ENCODE measurements at regions not wholly inside any gene's neighbourhood (a gene's known extent, or its start where the extent isn't known, plus 50 kb on each side); places are given as distances from the start of the nearest gene placed in this dataset.

DNA sequence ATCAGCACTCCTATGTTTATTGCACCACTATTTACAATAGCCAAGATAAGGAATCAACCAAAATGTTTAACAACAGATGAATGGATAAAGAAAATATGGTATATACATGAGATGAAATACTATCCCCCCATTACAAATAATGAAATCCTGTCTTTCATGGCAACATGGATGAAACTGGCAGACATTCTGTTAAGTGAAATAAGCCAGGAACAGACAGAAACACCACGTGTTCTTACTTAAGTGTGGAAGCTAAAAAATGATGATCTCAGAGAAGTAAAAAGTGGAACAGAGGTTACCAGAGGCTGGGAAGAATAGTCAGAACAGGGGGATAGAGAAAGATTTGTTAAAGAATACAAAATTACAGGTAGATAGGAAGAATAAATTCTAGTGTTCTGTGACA is 113.7 kb upstream of the MDM1 start:
- DNase-seq (no peak), ATAC-seq (no peak)
- Histone ChIP-seq H3K36me3 (replicated peaks in 1 of 2; ENCODE audit: insufficient read depth in 1 of 2, low read depth in 2 of 2) (no peaks in the 10 kb centered on the region), H3K4me3 (no peak overlapping the region), H3K27me3 (no peaks in the 10 kb centered on the region), H3K4me1 (no peaks in the 10 kb centered on the region), H3K27ac (no peak overlapping the region), H3K9me3 (peaks cover 0 to 11% (median 0%) of the 10 kb centered on the region in 3 donors)
- 14 to 23% methylated on average over 1 of the region's 1 CpG for WGBS, 2 donors
- TF ChIP-seq, protein P1, sequence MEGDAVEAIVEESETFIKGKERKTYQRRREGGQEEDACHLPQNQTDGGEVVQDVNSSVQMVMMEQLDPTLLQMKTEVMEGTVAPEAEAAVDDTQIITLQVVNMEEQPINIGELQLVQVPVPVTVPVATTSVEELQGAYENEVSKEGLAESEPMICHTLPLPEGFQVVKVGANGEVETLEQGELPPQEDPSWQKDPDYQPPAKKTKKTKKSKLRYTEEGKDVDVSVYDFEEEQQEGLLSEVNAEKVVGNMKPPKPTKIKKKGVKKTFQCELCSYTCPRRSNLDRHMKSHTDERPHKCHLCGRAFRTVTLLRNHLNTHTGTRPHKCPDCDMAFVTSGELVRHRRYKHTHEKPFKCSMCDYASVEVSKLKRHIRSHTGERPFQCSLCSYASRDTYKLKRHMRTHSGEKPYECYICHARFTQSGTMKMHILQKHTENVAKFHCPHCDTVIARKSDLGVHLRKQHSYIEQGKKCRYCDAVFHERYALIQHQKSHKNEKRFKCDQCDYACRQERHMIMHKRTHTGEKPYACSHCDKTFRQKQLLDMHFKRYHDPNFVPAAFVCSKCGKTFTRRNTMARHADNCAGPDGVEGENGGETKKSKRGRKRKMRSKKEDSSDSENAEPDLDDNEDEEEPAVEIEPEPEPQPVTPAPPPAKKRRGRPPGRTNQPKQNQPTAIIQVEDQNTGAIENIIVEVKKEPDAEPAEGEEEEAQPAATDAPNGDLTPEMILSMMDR (IDR thresholded peaks at IDR 0.05) = no peak
- intact Hi-C loops (cut with DNase I) = no loop called here

DNA sequence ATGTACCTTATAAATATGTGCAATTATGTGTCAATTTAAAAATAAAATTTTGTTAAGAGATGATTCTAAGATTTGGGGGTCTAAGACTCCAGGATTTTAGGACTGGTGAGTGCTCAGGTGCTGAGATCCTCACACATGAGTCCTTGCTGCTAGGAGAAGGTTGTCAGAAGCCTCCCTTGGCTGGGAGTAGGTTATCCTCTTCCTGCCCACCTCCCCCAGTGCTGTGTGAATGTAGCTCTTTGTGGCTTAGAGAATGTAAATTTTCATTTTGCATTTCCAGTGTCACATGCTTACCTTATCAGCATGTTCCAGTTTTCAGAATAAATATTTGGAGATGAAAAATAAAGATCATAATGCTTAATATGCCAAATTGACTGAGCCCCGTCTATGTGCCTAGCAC is 114.2 kb upstream of the MDM1 start:
- no peaks in the 10 kb centered on the region for H3K36me3 ChIP-seq (replicated peaks in 1 of 2; ENCODE audit: insufficient read depth in 1 of 2, low read depth in 2 of 2)
- no peaks in the 10 kb centered on the region for H3K27me3 ChIP-seq
- ATAC-seq (no peak), DNase-seq (no peak)
- H3K27ac ChIP-seq = no peak overlapping the region
- H3K4me1 ChIP-seq = no peaks in the 10 kb centered on the region
- no peak overlapping the region for H3K4me3 ChIP-seq
- intact Hi-C loops (cut with DNase I) = no loop called here
- TF ChIP-seq, protein P1 (IDR thresholded peaks at IDR 0.05) = no peak
- no peak for TF ChIP-seq POLR2A (IDR thresholded peaks at IDR 0.05)
- 51 to 56% methylated on average over 1 of the region's 1 CpG for WGBS, 2 donors
- H3K9me3 ChIP-seq = peaks cover 0 to 11% (median 0%) of the 10 kb centered on the region in 3 donors

DNA sequence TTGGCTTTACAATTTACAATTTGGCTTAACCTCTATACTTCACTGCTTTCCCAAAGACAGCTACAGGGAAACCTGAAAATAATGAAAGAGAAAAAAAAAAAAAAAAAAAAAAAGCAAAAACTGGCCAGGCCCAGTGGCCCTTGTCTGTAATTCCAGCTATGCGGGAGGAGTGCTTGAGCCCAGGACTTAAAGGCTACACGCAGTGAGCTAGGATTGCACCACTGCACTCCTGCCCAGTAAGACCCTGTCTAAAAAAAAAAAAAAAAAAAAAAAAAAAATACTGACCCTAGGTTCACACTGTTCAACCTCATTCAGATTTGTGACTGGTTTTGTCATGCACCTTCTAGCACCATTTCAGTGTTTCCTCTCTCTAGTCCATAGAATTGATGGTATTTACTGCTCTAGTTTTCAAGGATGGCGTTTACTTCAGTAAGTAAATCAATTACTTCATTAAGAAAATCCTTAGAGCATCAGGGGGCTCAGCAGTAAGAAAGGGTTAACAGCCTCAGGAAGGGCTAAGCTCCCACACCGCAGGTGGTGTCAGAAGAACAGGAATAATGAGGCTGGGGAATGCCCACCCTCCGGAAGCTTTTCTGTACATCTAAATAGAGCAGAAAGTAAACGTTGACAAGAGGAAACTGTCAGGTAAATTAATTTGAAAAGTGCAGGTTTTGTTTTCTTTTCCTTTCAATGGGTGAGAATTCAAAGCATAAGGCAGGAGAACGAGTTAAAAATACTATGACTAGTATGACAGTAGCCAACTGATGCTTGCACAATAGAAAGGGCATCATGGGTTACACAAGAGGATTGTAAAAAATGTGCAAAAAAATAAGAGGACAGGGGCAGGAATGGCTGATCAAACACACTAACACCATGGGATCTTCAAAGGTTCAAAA is 115.0 kb upstream of the MDM1 start:
- H3K4me1 ChIP-seq = no peaks in the 10 kb centered on the region
- ATAC-seq (no peak), DNase-seq (no peak)
- WGBS, 2 donors = 24 to 41% methylated on average over 7 of the region's 7 CpGs
- no peak overlapping the region for H3K27ac ChIP-seq
- no peaks in the 10 kb centered on the region for H3K27me3 ChIP-seq
- TF ChIP-seq, protein P1 (IDR thresholded peaks at IDR 0.05) = no peak
- no peak for TF ChIP-seq POLR2A (IDR thresholded peaks at IDR 0.05)
- no peak overlapping the region for H3K4me3 ChIP-seq
- no peaks in the 10 kb centered on the region for H3K36me3 ChIP-seq (replicated peaks in 1 of 2; ENCODE audit: insufficient read depth in 1 of 2, low read depth in 2 of 2)
- peaks cover 0 to 11% (median 0%) of the 10 kb centered on the region in 3 donors for H3K9me3 ChIP-seq
- intact Hi-C loops (cut with DNase I) = no loop called here

DNA sequence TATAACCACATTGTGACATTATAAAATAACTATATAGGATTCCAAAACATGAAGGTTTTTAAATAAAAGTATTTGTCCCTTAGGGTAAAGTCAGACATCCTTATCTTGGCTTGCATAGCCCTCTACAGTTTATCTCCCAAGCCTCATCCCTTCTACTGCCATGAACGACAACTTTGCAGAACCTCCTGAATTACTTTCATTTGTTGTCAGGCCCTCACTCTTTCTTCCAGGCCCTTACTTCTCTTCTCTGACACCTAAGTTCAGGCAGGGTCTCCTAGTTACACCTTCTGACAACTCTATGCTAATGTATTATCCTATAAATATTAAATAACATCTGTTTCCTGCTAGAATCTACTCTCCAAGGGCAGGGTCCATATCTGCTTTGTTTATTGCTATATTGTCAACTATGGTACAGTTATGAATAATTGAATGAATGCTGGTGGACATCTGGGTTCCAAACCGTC is 115.7 kb upstream of the MDM1 start:
- Histone ChIP-seq H3K36me3 (replicated peaks in 1 of 2; ENCODE audit: insufficient read depth in 1 of 2, low read depth in 2 of 2) (no peaks in the 10 kb centered on the region), H3K4me1 (no peaks in the 10 kb centered on the region), H3K27me3 (no peaks in the 10 kb centered on the region), H3K9me3 (peaks cover 0 to 11% (median 0%) of the 10 kb centered on the region in 3 donors), H3K27ac (no peak overlapping the region), H3K4me3 (no peak overlapping the region)
- intact Hi-C loops (cut with DNase I) = no loop called here
- WGBS, 2 donors = 61 to 66% methylated on average over 2 of the region's 2 CpGs
- no peak for TF ChIP-seq POLR2A (IDR thresholded peaks at IDR 0.05)
- TF ChIP-seq, protein P1 (IDR thresholded peaks at IDR 0.05) = no peak
- ATAC-seq = no peak
- DNase-seq = no peak

DNA sequence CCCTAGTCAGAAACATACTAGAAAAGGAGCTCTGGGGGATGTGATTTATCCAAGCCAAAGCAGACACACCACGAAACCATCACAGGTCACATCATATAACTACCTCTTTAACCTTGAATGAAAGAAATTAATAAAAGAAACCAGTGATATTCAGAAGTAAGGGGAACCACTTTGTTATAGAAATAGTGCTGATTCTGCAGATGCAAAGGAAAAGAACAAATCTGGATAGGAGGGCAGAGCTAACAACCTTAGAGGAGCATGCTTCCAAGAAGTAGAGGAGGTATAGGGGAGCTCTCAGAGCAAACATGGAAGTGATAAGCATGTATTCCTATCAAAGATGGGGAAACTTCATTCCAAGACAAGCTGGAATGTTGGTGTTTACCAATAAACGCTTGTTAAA is 117.0 kb upstream of the MDM1 start:
- no peak for TF ChIP-seq POLR2A (IDR thresholded peaks at IDR 0.05)
- TF ChIP-seq, protein P1 (IDR thresholded peaks at IDR 0.05) = no peak
- H3K4me3 ChIP-seq = no peak overlapping the region
- no peaks in the 10 kb centered on the region for H3K4me1 ChIP-seq
- H3K9me3 ChIP-seq = no peaks in the 10 kb centered on the region
- ATAC-seq = no peak
- 76 to 82% methylated on average over 2 of the region's 2 CpGs for WGBS, 2 donors
- no peak for DNase-seq
- no peaks in the 10 kb centered on the region for H3K36me3 ChIP-seq (replicated peaks in 1 of 2; ENCODE audit: insufficient read depth in 1 of 2, low read depth in 2 of 2)
- H3K27me3 ChIP-seq = no peaks in the 10 kb centered on the region
- H3K27ac ChIP-seq = no peak overlapping the region
- intact Hi-C loops (cut with DNase I) = no loop called here

Measured in body of pancreas (tissue), 4 donors.